Stimulated activated CD8-positive, alpha-beta memory T cell treated with anti-CD3 and anti-CD28 coated beads, Interleukin-15, amount 100 ng/mL, for 48 hours (primary cell): ENCODE measurements at regions not wholly inside any gene's neighbourhood (a gene's known extent, or its start where the extent isn't known, plus 50 kb on each side); places are given as distances from the start of the nearest gene placed in this dataset.
"Not testable (repeated sequence)": the region's sequence is repeated elsewhere in the genome, so short reads cannot be mapped to it uniquely, and the experiment has no call there.

Source experiments
- DNase-seq, 2 donors: peaks; one replicate each; pipeline ENCODE4 v3.0.0-alpha.2; 2020; ENCODE audit warnings: low read depth in 2 of 2

DNA sequence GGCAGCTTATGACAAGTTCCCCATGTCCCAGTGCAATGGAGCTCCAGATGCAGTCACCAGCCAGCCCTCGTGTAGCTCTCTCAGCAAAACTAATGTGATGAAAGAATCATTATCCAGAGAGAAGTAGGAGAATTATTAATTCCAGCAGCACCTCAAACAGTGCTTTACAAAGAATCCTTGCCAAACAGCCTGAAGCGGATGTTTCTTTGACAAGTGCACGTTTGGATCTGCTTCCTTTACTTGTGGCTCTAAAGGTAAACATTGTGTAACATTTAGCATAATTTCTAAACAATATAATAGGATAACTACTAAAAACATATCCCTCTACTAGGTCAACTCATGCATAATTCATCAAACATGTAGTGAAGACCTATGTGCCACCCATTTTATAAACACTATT lies 197.0 kb downstream of the FAM181B start:
- no peak for DNase-seq

GRCh38 chr11:82533628-82534327 lies 199.9 kb downstream of the FAM181B start:
- no peak for DNase-seq

- no peak for DNase-seq
Observed at GRCh38 chr11:82529936-82530335, 203.7 kb downstream of the FAM181B start.

DNA sequence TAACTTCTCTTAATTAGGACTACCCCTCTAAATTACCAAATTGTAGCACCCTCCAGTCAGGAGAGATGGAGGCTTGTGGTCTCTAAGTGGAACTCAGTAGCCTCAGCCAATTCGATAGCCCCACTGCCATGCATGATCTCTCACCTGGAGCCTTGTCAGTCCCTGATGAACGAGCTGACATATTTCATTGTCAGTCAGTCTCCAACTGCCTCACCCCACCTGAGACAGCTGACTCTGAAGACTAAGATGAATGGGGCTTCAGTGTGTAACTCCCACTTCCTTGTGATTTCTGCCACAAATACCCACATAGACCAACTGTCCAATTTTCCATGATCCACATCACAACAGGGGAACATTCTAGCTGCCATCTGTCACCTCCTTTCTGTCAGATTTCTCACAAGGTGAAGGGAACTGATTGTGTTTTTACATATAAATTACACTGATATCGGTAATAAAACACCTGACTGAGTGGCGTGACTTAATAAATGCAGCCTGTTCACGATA lies 206.5 kb downstream of the FAM181B start:
- DNase-seq = no peak

- no peak for DNase-seq
Observed at GRCh38 chr11:82523141-82523540, 210.5 kb downstream of the FAM181B start.

DNA sequence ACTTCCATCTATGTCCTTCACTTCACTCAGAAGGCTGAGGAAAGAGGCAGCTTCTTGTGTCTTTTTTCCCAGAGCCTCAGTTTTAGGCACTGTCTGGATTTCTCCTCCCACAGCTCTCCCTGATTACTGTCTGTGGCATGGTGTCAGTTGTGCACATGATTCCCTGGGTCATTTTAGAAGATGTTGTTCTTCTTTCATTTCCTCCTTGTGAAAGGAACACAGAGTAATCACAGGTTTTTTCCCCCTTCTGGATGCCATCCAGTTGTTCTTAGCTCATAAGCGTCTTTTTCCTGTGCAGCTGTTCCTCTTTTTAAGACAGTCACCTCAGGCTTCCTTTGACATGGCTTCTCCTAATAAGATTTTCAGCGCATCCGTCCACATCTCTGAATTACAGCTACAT lies 212.2 kb downstream of the FAM181B start:
- DNase-seq = no peak

DNA sequence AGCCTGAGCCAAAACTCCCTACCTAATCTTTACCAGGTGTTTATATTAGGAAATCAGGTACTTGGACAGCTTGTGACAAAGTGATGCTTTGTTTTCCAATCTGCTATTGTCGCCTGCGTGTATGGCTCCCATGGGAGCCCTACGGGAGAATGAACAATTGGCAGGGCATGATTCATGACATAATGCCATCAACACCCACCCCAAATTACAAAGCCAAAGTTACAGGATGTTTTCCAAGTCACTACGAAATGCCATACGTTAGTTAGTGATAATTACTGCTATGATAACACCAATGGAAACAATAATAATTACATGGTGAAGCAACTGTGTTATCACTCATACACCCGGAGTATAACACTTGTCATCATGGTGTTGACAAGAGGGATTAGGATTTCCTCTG lies 226.4 kb downstream of the FAM181B start:
- DNase-seq = no peak

GRCh38 chr11:82505379-82505778 lies 228.3 kb downstream of the FAM181B start:
- DNase-seq = no peak

GRCh38 chr11:82501174-82501573 lies 232.5 kb downstream of the FAM181B start:
- DNase-seq = not testable (repeated sequence)

- no peak for DNase-seq
Observed at GRCh38 chr11:82494988-82495432, 238.7 kb downstream of the FAM181B start.

DNA sequence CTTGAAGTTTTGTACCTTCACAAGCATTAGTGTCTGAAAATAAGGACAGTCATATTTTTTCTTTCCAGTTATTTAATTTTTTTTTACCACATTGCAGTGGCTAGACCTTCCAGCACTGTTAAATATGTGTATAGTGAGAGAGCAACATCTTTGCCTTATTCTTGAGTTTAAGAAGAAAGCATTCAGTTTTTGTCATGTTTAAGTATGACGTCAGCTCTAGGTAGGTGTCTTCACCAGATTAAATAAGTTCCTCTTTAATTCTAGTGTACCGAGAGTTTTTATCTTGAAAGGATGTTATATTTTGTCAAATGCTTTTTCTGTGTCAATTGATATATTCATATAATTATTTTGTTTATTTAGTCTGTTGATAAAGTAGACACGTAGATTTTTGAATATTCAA lies 258.8 kb downstream of the FAM181B start:
- no peak for DNase-seq

GRCh38 chr11:82465481-82465880 lies 268.2 kb downstream of the FAM181B start:
- no peak for DNase-seq

GRCh38 chr11:82462608-82463242 lies 270.9 kb downstream of the FAM181B start:
- DNase-seq = no peak

DNA sequence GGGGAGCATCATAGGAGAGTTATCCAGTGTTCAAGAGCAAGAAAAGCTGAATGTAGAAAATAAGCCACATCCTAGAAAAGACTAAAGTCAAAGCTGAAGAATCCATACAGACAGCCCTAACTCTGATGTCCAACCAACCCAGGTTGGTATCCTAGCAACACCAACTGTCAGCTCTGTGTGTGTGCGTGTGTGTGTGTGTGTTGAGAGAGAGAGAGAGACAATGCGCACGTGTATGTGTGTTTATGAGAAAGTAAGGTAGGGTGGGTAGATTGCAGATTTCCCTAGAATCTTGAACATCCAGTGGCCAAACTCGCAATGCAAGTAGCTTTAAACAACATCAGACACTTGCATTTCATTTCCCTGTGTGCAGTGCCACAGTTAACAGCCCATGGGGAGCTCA lies 274.9 kb downstream of the FAM181B start:
- no peak for DNase-seq

DNA sequence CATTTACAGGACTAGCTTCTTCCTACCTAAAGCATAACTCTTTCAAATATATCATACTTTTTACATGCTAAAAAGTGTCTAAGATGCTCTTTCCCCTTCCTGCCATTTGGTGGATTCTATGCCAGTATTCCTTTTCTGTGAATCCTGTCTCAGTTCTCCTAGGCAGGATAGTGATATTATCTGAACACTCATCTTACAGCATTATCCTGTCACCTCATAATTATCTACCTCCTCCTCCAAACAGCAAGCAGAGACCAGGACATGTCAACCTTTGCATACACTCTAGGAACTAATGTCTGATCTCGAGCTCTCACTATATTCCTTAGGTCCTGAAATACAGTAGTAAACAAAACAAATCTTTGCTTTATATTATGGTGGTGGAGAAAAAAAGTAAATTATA lies 275.5 kb downstream of the FAM181B start:
- DNase-seq = no peak

- DNase-seq = no peak
Observed at GRCh38 chr11:82450996-82451395, 282.7 kb downstream of the FAM181B start.

DNA sequence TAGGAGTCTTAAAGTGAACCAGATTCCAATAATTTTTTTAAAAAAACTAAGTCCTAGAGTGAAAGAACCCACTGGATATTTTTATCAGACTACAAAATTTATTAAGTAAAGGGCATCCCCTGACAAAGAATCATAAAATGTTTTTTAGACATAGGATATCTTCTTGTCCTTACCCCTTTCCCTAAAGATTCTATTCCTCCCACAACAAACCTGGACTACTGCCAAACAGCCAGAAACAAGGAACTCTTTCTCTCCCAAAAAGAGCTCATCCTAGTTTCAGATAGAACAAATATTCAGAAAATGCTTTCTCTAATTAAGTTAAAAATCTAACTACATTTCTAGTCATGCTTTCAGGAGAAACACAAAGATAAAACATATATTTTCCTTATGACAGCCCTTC lies 327.1 kb downstream of the FAM181B start:
- no peak for DNase-seq

- DNase-seq = no peak
Observed at GRCh38 chr11:82405421-82405820, 328.2 kb downstream of the FAM181B start.

DNA sequence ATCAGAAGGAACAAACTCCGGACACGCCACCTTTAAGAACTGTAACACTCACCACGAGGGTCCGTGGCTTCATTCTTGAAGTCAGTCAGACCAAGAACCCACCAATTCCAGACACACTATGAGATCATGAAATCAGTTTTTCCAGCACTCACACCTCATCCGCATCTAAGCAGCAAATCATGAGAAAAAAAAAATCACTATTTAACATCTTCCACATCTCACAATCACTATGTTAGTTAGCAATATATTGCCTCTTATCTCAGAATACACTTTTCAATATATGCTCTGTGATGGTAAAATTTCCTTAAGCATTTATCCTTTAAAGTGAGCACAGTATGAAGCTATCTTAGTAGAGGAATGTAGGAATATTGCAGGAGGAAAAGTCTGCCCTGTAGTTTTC lies 328.7 kb downstream of the FAM181B start:
- DNase-seq = no peak

GRCh38 chr11:82403640-82404305 lies 329.9 kb downstream of the FAM181B start:
- DNase-seq = no peak

DNA sequence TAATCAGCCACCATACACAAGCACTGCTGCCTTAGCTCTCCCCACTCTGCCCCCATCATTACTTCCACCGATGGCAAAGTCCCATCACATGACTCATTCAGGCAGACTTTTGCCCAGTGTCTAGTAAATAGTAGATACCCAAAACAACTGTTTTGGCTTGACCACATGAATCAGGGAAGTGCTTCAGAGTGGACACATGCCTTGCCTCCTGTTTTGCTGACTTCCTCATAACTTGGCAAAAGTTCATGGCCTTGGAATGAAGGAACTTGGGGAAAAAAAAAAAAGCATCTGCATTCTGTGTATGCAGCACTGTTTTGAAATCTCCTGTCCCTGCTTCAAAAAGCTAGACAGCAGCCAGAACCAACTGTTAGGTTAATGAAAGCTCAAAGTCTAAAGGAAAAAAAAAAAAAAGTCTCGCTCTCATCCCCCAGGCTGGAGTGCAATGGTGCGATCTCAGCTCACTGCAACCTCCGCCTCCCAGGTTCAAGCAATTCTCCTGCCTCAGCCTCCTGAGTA lies 335.3 kb downstream of the FAM181B start:
- DNase-seq = no peak

DNA sequence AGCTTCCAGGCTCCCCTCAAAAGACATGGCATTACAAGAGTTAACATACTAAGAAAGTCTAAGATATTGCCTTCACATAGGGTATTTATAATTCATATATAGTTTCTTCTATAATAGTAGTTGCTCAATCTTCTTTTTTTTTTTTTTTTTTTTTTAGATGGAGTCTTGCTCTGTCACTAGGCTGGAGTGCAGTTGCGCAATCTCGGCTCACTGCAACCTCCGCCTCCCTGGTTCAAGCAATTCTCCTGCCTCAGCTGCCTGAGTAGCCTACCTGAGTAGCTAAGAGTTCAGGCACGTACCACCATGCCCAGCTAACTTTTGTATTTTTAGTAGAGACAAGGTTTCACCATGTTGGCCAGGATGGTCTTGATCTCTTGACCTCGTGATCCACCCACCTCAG lies 337.0 kb downstream of the FAM181B start:
- not testable (repeated sequence) for DNase-seq

- no peak for DNase-seq
Observed at GRCh38 chr11:82384308-82384707, 349.4 kb downstream of the FAM181B start.
